ENCODE measurements at regions not wholly inside any gene's neighbourhood (a gene's known extent, or its start where the extent isn't known, plus 50 kb on each side); places are given as distances from the start of the nearest gene placed in this dataset.
"Not testable (repeated sequence)": the region's sequence is repeated elsewhere in the genome, so short reads cannot be mapped to it uniquely, and the experiment has no call there.

DNA sequence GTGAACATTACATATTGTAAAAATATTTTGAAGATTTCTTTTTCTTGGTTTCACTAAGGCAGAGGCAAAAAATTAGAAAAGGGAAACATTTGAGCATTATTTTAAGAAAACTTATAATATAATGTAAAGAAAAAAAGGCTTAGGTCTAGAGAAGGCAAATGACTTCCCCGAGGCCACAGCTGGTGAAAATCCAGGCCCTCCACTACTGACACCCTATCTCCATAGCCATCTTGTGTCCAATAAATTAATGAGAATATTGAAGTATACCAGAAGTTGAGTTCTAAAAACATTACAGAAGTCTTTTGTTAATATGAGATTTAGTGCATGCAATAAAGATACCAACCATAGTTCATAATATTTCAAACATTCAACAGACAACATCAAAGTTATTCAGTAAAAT is 459.9 kb upstream of the RORB start:
- Histone ChIP-seq H3K9me3 (ENCODE audit: insufficient read depth, low read length) (no peaks in the 10 kb centered on the region), H3K79me2 (ENCODE audit: insufficient read depth, low read length) (no peaks in the 10 kb centered on the region), H3K4me3 (ENCODE audit: insufficient read depth, low read length, poor library complexity, severe bottlenecking) (no peak overlapping the region), H3K27me3 (ENCODE audit: low read length) (no peaks in the 10 kb centered on the region), H4K20me1 (ENCODE audit: low read depth, low read length) (no peaks in the 10 kb centered on the region), H3K9ac (ENCODE audit: low read length) (no peak overlapping the region), H3K36me3 (ENCODE audit: low read length) (no peaks in the 10 kb centered on the region), H2AFZ (ENCODE audit: low read depth, low read length, severe bottlenecking) (no peak overlapping the region), H3K27ac (ENCODE audit: low read depth, low read length) (no peak overlapping the region), H3K9me2 (replicated peaks; ENCODE audit: insufficient read depth, low read length) (no peaks in the 10 kb centered on the region), H3F3A (ENCODE audit: insufficient read depth) (no peaks in the 10 kb centered on the region), H3K4me2 (ENCODE audit: low read depth, low read length, poor library complexity, severe bottlenecking) (no peak overlapping the region)
- TF ChIP-seq EZH2phosphoT487 (conservative IDR thresholded peaks at IDR 0.05; ENCODE audit: low read length) = no peak
- TF ChIP-seq, protein P1, sequence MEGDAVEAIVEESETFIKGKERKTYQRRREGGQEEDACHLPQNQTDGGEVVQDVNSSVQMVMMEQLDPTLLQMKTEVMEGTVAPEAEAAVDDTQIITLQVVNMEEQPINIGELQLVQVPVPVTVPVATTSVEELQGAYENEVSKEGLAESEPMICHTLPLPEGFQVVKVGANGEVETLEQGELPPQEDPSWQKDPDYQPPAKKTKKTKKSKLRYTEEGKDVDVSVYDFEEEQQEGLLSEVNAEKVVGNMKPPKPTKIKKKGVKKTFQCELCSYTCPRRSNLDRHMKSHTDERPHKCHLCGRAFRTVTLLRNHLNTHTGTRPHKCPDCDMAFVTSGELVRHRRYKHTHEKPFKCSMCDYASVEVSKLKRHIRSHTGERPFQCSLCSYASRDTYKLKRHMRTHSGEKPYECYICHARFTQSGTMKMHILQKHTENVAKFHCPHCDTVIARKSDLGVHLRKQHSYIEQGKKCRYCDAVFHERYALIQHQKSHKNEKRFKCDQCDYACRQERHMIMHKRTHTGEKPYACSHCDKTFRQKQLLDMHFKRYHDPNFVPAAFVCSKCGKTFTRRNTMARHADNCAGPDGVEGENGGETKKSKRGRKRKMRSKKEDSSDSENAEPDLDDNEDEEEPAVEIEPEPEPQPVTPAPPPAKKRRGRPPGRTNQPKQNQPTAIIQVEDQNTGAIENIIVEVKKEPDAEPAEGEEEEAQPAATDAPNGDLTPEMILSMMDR (IDR thresholded peaks at IDR 0.05; ENCODE audit: insufficient read depth, low read length, poor library complexity, severe bottlenecking) = no peak

DNA sequence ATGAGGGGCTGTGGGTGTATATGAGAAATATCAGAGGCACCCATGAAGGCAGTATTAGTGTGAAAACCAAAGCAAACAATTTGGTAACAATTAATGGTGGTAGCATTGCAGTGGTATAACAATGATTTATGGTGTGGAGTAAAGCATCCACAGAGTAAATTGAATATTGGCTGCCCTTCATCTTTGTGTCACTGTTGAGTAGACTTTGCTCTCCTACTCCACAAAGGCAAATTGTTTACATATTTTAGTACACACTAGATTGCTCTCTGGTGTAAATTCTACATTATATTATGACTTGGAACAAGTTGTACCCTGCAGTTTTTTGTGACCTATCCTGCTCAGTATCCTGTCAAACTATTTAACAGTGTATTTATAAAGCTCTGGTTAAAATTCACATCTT is 455.5 kb upstream of the RORB start:
- Histone ChIP-seq H3K27me3 (ENCODE audit: low read length) (no peaks in the 10 kb centered on the region), H3K36me3 (ENCODE audit: low read length) (no peaks in the 10 kb centered on the region), H3K4me2 (ENCODE audit: low read depth, low read length, poor library complexity, severe bottlenecking) (no peak overlapping the region), H4K20me1 (ENCODE audit: low read depth, low read length) (no peaks in the 10 kb centered on the region), H3K9me3 (ENCODE audit: insufficient read depth, low read length) (no peaks in the 10 kb centered on the region), H3K4me3 (ENCODE audit: insufficient read depth, low read length, poor library complexity, severe bottlenecking) (no peak overlapping the region), H2AFZ (ENCODE audit: low read depth, low read length, severe bottlenecking) (no peak overlapping the region), H3F3A (ENCODE audit: insufficient read depth) (no peaks in the 10 kb centered on the region), H3K79me2 (ENCODE audit: insufficient read depth, low read length) (no peaks in the 10 kb centered on the region), H3K27ac (ENCODE audit: low read depth, low read length) (no peak overlapping the region), H3K9ac (ENCODE audit: low read length) (no peak overlapping the region), H3K9me2 (replicated peaks; ENCODE audit: insufficient read depth, low read length) (no peaks in the 10 kb centered on the region)
- TF ChIP-seq EZH2phosphoT487 (conservative IDR thresholded peaks at IDR 0.05; ENCODE audit: low read length) = no peak
- TF ChIP-seq, protein P1 (IDR thresholded peaks at IDR 0.05; ENCODE audit: insufficient read depth, low read length, poor library complexity, severe bottlenecking) = no peak

DNA sequence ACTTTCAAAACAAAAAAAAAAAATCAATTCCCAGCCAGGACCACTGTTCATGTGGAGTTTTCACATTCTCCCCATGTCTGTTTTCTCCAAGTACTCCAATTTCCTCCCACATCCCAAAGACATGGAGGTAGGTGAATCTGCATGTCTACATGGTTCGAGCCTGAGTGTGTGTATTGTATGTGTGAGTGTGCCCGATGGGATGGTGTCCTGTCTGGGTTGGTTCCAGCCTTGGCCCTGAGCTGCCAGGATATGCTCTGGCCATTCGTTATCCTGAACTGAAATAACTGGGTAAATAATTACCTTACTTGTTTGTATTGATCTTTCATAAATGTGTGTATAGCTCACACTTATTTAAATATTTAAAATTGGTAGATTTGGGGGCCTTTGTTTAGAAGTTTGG is 452.3 kb upstream of the RORB start:
- Histone ChIP-seq H3K4me2 (ENCODE audit: low read depth, low read length, poor library complexity, severe bottlenecking) (no peak overlapping the region), H3F3A (ENCODE audit: insufficient read depth) (no peaks in the 10 kb centered on the region), H3K4me3 (ENCODE audit: insufficient read depth, low read length, poor library complexity, severe bottlenecking) (no peak overlapping the region), H3K9ac (ENCODE audit: low read length) (no peak overlapping the region), H3K79me2 (ENCODE audit: insufficient read depth, low read length) (no peaks in the 10 kb centered on the region), H2AFZ (ENCODE audit: low read depth, low read length, severe bottlenecking) (no peak overlapping the region), H3K9me3 (ENCODE audit: insufficient read depth, low read length) (no peaks in the 10 kb centered on the region), H3K27ac (ENCODE audit: low read depth, low read length) (no peak overlapping the region), H3K9me2 (replicated peaks; ENCODE audit: insufficient read depth, low read length) (no peaks in the 10 kb centered on the region), H4K20me1 (ENCODE audit: low read depth, low read length) (no peaks in the 10 kb centered on the region), H3K36me3 (ENCODE audit: low read length) (no peaks in the 10 kb centered on the region), H3K27me3 (ENCODE audit: low read length) (no peaks in the 10 kb centered on the region)
- no peak for TF ChIP-seq EZH2phosphoT487 (conservative IDR thresholded peaks at IDR 0.05; ENCODE audit: low read length)
- TF ChIP-seq, protein P1 (IDR thresholded peaks at IDR 0.05; ENCODE audit: insufficient read depth, low read length, poor library complexity, severe bottlenecking) = no peak

DNA sequence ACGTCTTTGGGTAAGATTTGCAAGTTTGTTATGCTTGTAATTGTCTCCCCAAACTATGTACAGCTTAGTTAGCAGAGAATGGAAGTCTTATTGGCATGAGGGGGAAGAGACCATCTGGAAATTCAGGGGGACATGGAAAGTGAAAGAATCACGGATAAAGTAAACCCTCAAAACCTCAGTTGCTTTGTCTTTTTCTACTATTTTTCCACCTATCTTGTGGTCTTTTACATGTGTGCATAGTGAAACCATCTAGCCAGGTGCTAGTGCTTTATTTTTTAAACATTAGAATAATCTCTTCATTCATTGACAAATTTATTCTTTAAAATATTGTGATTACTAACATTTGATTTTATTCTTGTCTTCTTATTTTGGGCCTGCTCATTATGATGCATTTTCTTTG is 441.1 kb upstream of the RORB start:
- H3K9me2 ChIP-seq (replicated peaks; ENCODE audit: insufficient read depth, low read length) = no peaks in the 10 kb centered on the region
- no peak overlapping the region for H3K9ac ChIP-seq (ENCODE audit: low read length)
- H3F3A ChIP-seq (ENCODE audit: insufficient read depth) = no peaks in the 10 kb centered on the region
- no peak overlapping the region for H3K4me3 ChIP-seq (ENCODE audit: insufficient read depth, low read length, poor library complexity, severe bottlenecking)
- TF ChIP-seq, protein P1 (IDR thresholded peaks at IDR 0.05; ENCODE audit: insufficient read depth, low read length, poor library complexity, severe bottlenecking) = no peak
- no peak for TF ChIP-seq EZH2phosphoT487 (conservative IDR thresholded peaks at IDR 0.05; ENCODE audit: low read length)
- no peaks in the 10 kb centered on the region for H3K79me2 ChIP-seq (ENCODE audit: insufficient read depth, low read length)
- H3K36me3 ChIP-seq (ENCODE audit: low read length) = no peaks in the 10 kb centered on the region
- H3K27ac ChIP-seq (ENCODE audit: low read depth, low read length) = no peak overlapping the region
- no peak overlapping the region for H2AFZ ChIP-seq (ENCODE audit: low read depth, low read length, severe bottlenecking)
- no peaks in the 10 kb centered on the region for H3K27me3 ChIP-seq (ENCODE audit: low read length)
- H3K9me3 ChIP-seq (ENCODE audit: insufficient read depth, low read length) = no peaks in the 10 kb centered on the region
- no peak overlapping the region for H3K4me2 ChIP-seq (ENCODE audit: low read depth, low read length, poor library complexity, severe bottlenecking)
- no peaks in the 10 kb centered on the region for H4K20me1 ChIP-seq (ENCODE audit: low read depth, low read length)

DNA sequence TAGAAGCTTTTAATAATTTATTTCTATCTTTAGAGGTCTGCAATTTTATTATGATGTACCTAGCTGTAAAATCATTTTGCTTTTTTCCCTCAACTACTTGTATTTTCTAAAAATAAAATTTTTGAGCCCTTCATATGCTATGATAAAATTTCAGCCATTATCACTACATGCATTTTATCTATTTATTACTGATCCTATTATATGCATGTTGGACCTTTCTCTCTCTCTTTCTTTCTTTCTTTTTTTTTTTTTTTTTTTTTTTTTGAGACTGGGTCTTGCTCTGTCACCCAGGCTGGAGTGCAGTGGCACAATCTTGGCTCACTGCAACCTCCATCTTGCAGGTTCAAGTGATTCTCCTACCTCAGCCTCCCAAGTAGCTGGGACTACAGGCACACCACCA is 440.1 kb upstream of the RORB start:
- H3K9me3 ChIP-seq (ENCODE audit: insufficient read depth, low read length); H3K4me2 ChIP-seq (ENCODE audit: low read depth, low read length, poor library complexity, severe bottlenecking): not testable (repeated sequence)

More for the DNA sequence above, 440.1 kb upstream of the RORB start:
- H3K9ac ChIP-seq (ENCODE audit: low read length); H3K9me2 ChIP-seq (replicated peaks; ENCODE audit: insufficient read depth, low read length); H3K79me2 ChIP-seq (ENCODE audit: insufficient read depth, low read length); H4K20me1 ChIP-seq (ENCODE audit: low read depth, low read length); H2AFZ ChIP-seq (ENCODE audit: low read depth, low read length, severe bottlenecking); H3K27me3 ChIP-seq (ENCODE audit: low read length); H3K36me3 ChIP-seq (ENCODE audit: low read length); H3F3A ChIP-seq (ENCODE audit: insufficient read depth); H3K4me3 ChIP-seq (ENCODE audit: insufficient read depth, low read length, poor library complexity, severe bottlenecking); H3K27ac ChIP-seq (ENCODE audit: low read depth, low read length): not testable (repeated sequence)

Data from SU-DHL-6 (cell line).